ENCODE measurements at regions not wholly inside any gene's neighbourhood (a gene's known extent, or its start where the extent isn't known, plus 50 kb on each side); places are given as distances from the start of the nearest gene placed in this dataset.

GRCh38 chr9:119453490-119453911, 84.3 kb upstream of the BRINP1 start:
- TF ChIP-seq CTCF (IDR thresholded peaks at IDR 0.05) (no peak), POLR2A (IDR thresholded peaks at IDR 0.05) (no peak)

Data from uterus (tissue), 2 donors.